Thoracic aorta (tissue), 2 donors: ENCODE measurements at regions not wholly inside any gene's neighbourhood (a gene's known extent, or its start where the extent isn't known, plus 50 kb on each side); places are given as distances from the start of the nearest gene placed in this dataset.

Experiments used
- ATAC-seq: fragments of 150-250 bp; one replicate; pipeline ENCODE4 v1.8.0; 2017; ENCODE audit warnings: low read depth; ENCODE audit not compliant: insufficient number of reproducible peaks, low FRiP score
- DNase-seq: peaks from one replicate; pipeline ENCODE4 v3.0.0-alpha.2; 2020; ENCODE audit warnings: low spot score
- H3K27ac ChIP-seq, 2 donors: fragments of 200-600 bp; sonication (generic); 1 replicate in 1 of 2; 2 replicates in 1 of 2; pipeline ENCODE4 v1.5.1; 2016; ENCODE audit warnings: mild to moderate bottlenecking in 2 of 2, moderate library complexity in 2 of 2
- H3K27me3 ChIP-seq: fragments of 200-600 bp; sonication (generic); replicated peaks from 2 replicates; pipeline ENCODE4 v1.6.0; 2016; ENCODE audit warnings: mild to moderate bottlenecking; ENCODE audit not compliant: insufficient read depth
- H3K36me3 ChIP-seq: fragments of 200-600 bp; sonication (generic); one replicate; pipeline ENCODE4 v1.5.1; 2016
- H3K4me1 ChIP-seq, 2 donors: fragments of 200-600 bp; sonication (generic); 1 replicate in 1 of 2; 2 replicates in 1 of 2; pipeline versions ENCODE4 v1.5.1 to v1.6.0; 2016; ENCODE audit warnings: low read depth in 2 of 2, mild to moderate bottlenecking in 1 of 2; ENCODE audit not compliant: control insufficient read depth in 1 of 2
- H3K4me3 ChIP-seq: fragments of 200-600 bp; sonication (generic); 2 replicates; pipeline ENCODE4 v1.5.1; 2016; ENCODE audit warnings: mild to moderate bottlenecking
- H3K9me3 ChIP-seq: fragments of 200-600 bp; sonication (generic); 2 replicates; pipeline ENCODE4 v1.5.1; 2016
- CTCF ChIP-seq: fragments of 200-600 bp; sonication (generic); IDR thresholded peaks from one replicate; pipeline ENCODE4 v1.5.1; 2019; ENCODE audit warnings: antibody characterized with exemption

- Histone ChIP-seq H3K4me3 (no peak overlapping the region), H3K36me3 (no peaks in the 10 kb centered on the region), H3K4me1 (no peaks in the 10 kb centered on the region), H3K27me3 (no peaks in the 10 kb centered on the region), H3K27ac (no peak overlapping the region), H3K9me3 (no peaks in the 10 kb centered on the region)
- ATAC-seq: no peak
- TF ChIP-seq CTCF: no peak
- no peak for DNase-seq
Observed at GRCh38 chr3:176523114-176523513, 674.2 kb downstream of the TBL1XR1 start.

GRCh38 chr3:176522436-176522835, 674.8 kb downstream of the TBL1XR1 start:
- H3K4me1 ChIP-seq: no peaks in the 10 kb centered on the region
- TF ChIP-seq CTCF: no peak
- DNase-seq (no peak), ATAC-seq (no peak)
- H3K36me3 ChIP-seq: no peaks in the 10 kb centered on the region
- no peak overlapping the region for H3K4me3 ChIP-seq
- no peaks in the 10 kb centered on the region for H3K9me3 ChIP-seq
- no peak overlapping the region for H3K27ac ChIP-seq
- no peaks in the 10 kb centered on the region for H3K27me3 ChIP-seq

- no peaks in the 10 kb centered on the region for H3K27me3 ChIP-seq
- ATAC-seq (no peak), DNase-seq (no peak)
- no peak overlapping the region for H3K4me3 ChIP-seq
- H3K36me3 ChIP-seq: no peaks in the 10 kb centered on the region
- H3K9me3 ChIP-seq: no peaks in the 10 kb centered on the region
- H3K4me1 ChIP-seq: no peaks in the 10 kb centered on the region
- TF ChIP-seq CTCF: no peak
- no peak overlapping the region for H3K27ac ChIP-seq
Observed at GRCh38 chr3:176521531-176522175, 675.6 kb downstream of the TBL1XR1 start.

GRCh38 chr3:176514297-176514696, 683.0 kb downstream of the TBL1XR1 start:
- TF ChIP-seq CTCF: peak; percentile 35
- Histone ChIP-seq H3K9me3 (peaks cover 25% of the 10 kb centered on the region), H3K27ac (no peak overlapping the region), H3K4me3 (no peak overlapping the region), H3K4me1 (no peaks in the 10 kb centered on the region), H3K36me3 (no peaks in the 10 kb centered on the region), H3K27me3 (no peaks in the 10 kb centered on the region)
- DNase-seq (no peak), ATAC-seq (no peak)

- no peak for TF ChIP-seq CTCF
- no peak overlapping the region for H3K4me3 ChIP-seq
Observed at GRCh38 chr3:176513604-176514003, 683.7 kb downstream of the TBL1XR1 start.

More at GRCh38 chr3:176513604-176514003, 683.7 kb downstream of the TBL1XR1 start:
- DNase-seq (no peak), ATAC-seq (no peak)
- Histone ChIP-seq H3K36me3 (no peaks in the 10 kb centered on the region), H3K27me3 (no peaks in the 10 kb centered on the region), H3K27ac (no peak overlapping the region), H3K4me1 (no peaks in the 10 kb centered on the region), H3K9me3 (peaks cover 25% of the 10 kb centered on the region)
